ENCODE measurements at regions not wholly inside any gene's neighbourhood (a gene's known extent, or its start where the extent isn't known, plus 50 kb on each side); places are given as distances from the start of the nearest gene placed in this dataset.
"Not testable (repeated sequence)": the region's sequence is repeated elsewhere in the genome, so short reads cannot be mapped to it uniquely, and the experiment has no call there.

DNA sequence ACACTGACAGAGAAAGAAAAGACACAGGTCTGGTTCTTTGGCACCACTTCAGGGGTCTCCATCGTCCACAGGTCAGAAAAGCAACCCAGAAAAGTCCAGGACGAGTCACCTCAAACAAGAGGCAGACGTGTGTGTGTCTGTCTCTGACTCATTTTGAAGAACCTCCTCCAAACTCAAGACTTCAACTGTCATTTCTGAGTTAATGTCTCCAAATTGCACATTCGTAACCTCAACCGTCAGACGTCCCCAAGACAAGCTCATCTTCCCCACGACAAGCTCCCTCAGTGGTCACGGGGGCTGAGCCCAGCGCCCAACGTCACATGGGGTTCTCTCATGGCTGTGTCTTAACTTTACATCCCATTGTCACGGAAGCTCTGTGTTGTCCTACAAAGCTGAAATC is 70.2 kb upstream of the TNK2 start:
- not testable (repeated sequence) for TF ChIP-seq CTCF (IDR thresholded peaks at IDR 0.05; ENCODE audit: low read depth, low read length, missing input control); GABPA (IDR thresholded peaks at IDR 0.05 in 1 of 2, conservative IDR thresholded peaks at IDR 0.05 in 1 of 2); RAD21 (IDR thresholded peaks at IDR 0.05); YY1 (IDR thresholded peaks at IDR 0.05); FOXA2 (IDR thresholded peaks at IDR 0.05); HNF4A (conservative IDR thresholded peaks at IDR 0.05); EGR1 (IDR thresholded peaks at IDR 0.05; ENCODE audit: low read depth in 2 of 2); RXRA (IDR thresholded peaks at IDR 0.05); ZBTB33 (IDR thresholded peaks at IDR 0.05); JUND (IDR thresholded peaks at IDR 0.05)
- TF ChIP-seq, protein P1, sequence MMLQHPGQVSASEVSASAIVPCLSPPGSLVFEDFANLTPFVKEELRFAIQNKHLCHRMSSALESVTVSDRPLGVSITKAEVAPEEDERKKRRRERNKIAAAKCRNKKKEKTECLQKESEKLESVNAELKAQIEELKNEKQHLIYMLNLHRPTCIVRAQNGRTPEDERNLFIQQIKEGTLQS (IDR thresholded peaks at IDR 0.05) = not testable (repeated sequence)
- TF ChIP-seq, protein P2, sequence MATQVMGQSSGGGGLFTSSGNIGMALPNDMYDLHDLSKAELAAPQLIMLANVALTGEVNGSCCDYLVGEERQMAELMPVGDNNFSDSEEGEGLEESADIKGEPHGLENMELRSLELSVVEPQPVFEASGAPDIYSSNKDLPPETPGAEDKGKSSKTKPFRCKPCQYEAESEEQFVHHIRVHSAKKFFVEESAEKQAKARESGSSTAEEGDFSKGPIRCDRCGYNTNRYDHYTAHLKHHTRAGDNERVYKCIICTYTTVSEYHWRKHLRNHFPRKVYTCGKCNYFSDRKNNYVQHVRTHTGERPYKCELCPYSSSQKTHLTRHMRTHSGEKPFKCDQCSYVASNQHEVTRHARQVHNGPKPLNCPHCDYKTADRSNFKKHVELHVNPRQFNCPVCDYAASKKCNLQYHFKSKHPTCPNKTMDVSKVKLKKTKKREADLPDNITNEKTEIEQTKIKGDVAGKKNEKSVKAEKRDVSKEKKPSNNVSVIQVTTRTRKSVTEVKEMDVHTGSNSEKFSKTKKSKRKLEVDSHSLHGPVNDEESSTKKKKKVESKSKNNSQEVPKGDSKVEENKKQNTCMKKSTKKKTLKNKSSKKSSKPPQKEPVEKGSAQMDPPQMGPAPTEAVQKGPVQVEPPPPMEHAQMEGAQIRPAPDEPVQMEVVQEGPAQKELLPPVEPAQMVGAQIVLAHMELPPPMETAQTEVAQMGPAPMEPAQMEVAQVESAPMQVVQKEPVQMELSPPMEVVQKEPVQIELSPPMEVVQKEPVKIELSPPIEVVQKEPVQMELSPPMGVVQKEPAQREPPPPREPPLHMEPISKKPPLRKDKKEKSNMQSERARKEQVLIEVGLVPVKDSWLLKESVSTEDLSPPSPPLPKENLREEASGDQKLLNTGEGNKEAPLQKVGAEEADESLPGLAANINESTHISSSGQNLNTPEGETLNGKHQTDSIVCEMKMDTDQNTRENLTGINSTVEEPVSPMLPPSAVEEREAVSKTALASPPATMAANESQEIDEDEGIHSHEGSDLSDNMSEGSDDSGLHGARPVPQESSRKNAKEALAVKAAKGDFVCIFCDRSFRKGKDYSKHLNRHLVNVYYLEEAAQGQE (IDR thresholded peaks at IDR 0.05) = not testable (repeated sequence)
- TF ChIP-seq, protein P3, sequence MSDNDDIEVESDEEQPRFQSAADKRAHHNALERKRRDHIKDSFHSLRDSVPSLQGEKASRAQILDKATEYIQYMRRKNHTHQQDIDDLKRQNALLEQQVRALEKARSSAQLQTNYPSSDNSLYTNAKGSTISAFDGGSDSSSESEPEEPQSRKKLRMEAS (IDR thresholded peaks at IDR 0.05) = not testable (repeated sequence)

Measured in liver (tissue), 3 donors.